ENCODE measurements at regions not wholly inside any gene's neighbourhood (a gene's known extent, or its start where the extent isn't known, plus 50 kb on each side); places are given as distances from the start of the nearest gene placed in this dataset.

DNA sequence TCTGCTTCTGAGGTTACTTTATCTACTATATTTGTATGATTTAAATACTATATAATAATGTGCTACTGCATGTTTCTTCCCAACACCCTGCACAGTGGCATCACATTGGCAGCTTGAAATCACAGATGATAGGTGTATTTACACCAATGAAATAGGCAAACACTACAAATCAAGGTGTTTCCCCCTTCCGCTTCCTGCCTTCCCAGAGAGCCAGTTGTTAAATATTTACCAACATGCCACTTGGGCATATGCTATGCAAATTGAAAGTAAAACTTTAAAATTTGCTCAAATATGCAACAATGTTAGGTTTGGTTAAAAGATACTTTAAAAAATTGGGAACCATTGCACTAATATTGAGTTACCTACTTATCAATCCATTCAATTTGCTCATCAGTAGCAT lies 58.2 kb upstream of the SMARCA2 start:
- CTCF ChIA-PET = no interaction called here
- POLR2A ChIA-PET = no interaction called here

DNA sequence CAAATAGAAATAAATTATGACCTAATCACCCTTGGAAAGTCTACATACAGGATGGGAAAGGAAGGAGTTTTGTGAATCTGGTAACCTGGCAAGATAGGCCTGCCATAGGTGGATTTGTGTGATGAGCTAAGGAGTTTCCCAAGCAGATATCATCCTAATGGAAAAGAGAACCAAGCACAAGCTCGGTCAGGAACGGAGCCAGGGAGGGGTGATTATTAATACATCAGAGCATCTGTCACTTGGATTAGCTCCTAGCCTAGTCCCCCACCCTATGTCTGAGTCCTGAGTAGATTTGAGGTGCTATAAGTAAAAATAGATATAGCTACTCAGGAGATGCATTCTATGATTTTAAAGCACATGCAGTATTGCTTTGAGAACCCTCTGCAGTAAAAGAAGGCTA lies 57.3 kb upstream of the SMARCA2 start:
- Histone ChIP-seq H3K9me3 (no peaks in the 10 kb centered on the region), H3K4me3 (no peak overlapping the region), H3K4me2 (no peak overlapping the region), H3K27ac (no peak overlapping the region), H3K4me1 (no peaks in the 10 kb centered on the region)
- 0% methylated on average over 2 of the region's 2 CpGs for WGBS (ENCODE audit: missing lambda C conversion rate)
- no peak for ATAC-seq
- ChIA-PET CTCF (no interaction called here), POLR2A (no interaction called here)
- FAIRE-seq = no peak
- TF ChIP-seq TP53 (CRISPR knock-in tag; IDR thresholded peaks at IDR 0.05) (no peak), TFCP2L1 (CRISPR knock-in tag; IDR thresholded peaks at IDR 0.05) (no peak), MYC (IDR thresholded peaks at IDR 0.05; ENCODE audit: borderline replicate concordance, low read length) (no peak), JUN (IDR thresholded peaks at IDR 0.05) (no peak), EP300 (IDR thresholded peaks at IDR 0.05) (no peak), EHMT2 (IDR thresholded peaks at IDR 0.05; ENCODE audit: low read depth) (no peak), HOXA7 (CRISPR knock-in tag; IDR thresholded peaks at IDR 0.05) (no peak), MAFK (IDR thresholded peaks at IDR 0.05; ENCODE audit: partially characterized antibody) (no peak)
- TF ChIP-seq, protein P1, sequence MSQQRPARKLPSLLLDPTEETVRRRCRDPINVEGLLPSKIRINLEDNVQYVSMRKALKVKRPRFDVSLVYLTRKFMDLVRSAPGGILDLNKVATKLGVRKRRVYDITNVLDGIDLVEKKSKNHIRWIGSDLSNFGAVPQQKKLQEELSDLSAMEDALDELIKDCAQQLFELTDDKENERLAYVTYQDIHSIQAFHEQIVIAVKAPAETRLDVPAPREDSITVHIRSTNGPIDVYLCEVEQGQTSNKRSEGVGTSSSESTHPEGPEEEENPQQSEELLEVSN (IDR thresholded peaks at IDR 0.05; ENCODE audit: borderline replicate concordance, low read depth) = no peak
- TF ChIP-seq, protein P2, sequence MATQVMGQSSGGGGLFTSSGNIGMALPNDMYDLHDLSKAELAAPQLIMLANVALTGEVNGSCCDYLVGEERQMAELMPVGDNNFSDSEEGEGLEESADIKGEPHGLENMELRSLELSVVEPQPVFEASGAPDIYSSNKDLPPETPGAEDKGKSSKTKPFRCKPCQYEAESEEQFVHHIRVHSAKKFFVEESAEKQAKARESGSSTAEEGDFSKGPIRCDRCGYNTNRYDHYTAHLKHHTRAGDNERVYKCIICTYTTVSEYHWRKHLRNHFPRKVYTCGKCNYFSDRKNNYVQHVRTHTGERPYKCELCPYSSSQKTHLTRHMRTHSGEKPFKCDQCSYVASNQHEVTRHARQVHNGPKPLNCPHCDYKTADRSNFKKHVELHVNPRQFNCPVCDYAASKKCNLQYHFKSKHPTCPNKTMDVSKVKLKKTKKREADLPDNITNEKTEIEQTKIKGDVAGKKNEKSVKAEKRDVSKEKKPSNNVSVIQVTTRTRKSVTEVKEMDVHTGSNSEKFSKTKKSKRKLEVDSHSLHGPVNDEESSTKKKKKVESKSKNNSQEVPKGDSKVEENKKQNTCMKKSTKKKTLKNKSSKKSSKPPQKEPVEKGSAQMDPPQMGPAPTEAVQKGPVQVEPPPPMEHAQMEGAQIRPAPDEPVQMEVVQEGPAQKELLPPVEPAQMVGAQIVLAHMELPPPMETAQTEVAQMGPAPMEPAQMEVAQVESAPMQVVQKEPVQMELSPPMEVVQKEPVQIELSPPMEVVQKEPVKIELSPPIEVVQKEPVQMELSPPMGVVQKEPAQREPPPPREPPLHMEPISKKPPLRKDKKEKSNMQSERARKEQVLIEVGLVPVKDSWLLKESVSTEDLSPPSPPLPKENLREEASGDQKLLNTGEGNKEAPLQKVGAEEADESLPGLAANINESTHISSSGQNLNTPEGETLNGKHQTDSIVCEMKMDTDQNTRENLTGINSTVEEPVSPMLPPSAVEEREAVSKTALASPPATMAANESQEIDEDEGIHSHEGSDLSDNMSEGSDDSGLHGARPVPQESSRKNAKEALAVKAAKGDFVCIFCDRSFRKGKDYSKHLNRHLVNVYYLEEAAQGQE (IDR thresholded peaks at IDR 0.05) = no peak
- no peak for DNase-seq (ENCODE audit: low read depth in 1 of 2, low spot score in 1 of 2)

More for the DNA sequence above, 58.2 kb upstream of the SMARCA2 start:
- TF ChIP-seq ZFP36 (IDR thresholded peaks at IDR 0.05; ENCODE audit: borderline replicate concordance, partially characterized antibody) (no peak), NFE2L2 (conservative IDR thresholded peaks at IDR 0.05; ENCODE audit: low read length) (no peak)
- H3K4me1 ChIP-seq = no peaks in the 10 kb centered on the region
- H3K27ac ChIP-seq = no peak overlapping the region
- ATAC-seq (no peak), FAIRE-seq (no peak), DNase-seq (ENCODE audit: low read depth in 1 of 2, low spot score in 1 of 2) (no peak)
- no peak overlapping the region for H3K4me3 ChIP-seq
- no peaks in the 10 kb centered on the region for H3K9me3 ChIP-seq
- 68% methylated on average over 1 of the region's 1 CpG for WGBS (ENCODE audit: missing lambda C conversion rate)
- no peak overlapping the region for H3K4me2 ChIP-seq

DNA sequence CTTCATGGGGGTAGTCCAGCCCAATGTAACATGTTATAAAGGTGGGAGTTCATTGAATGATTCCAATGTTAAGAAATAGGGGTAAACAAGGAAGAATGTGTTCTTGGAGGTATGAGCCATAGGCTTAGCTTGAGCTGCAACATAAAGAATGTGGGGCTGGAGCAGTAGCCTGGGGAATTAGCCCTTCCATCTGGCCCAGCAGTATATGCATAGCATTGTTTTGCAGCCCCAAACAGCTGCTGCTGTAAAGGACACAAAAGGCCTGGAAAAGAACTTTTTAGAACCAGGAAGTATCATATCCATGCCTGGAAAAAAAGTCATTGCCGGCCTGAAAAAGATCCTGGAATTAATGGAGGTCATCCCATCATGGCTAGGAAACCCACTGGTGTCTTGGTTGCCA lies 55.8 kb upstream of the SMARCA2 start:
- ATAC-seq (no peak), DNase-seq (ENCODE audit: low read depth in 1 of 2, low spot score in 1 of 2) (no peak), FAIRE-seq (no peak)
- Histone ChIP-seq H3K4me1 (no peaks in the 10 kb centered on the region), H3K9me3 (no peaks in the 10 kb centered on the region), H3K27ac (no peak overlapping the region), H3K4me3 (no peak overlapping the region), H3K4me2 (no peak overlapping the region)
- TF ChIP-seq HOXB5 (CRISPR knock-in tag; IDR thresholded peaks at IDR 0.05) (no peak), PHF8 (IDR thresholded peaks at IDR 0.05; ENCODE audit: borderline replicate concordance, low read depth) (no peak), CEBPB (IDR thresholded peaks at IDR 0.05) (no peak), MAZ (IDR thresholded peaks at IDR 0.05; ENCODE audit: borderline replicate concordance, low read depth, low read length) (no peak), EHF (CRISPR knock-in tag; IDR thresholded peaks at IDR 0.05) (no peak), HOXA7 (CRISPR knock-in tag; IDR thresholded peaks at IDR 0.05) (no peak), ZC3H11A (IDR thresholded peaks at IDR 0.05) (no peak)
- TF ChIP-seq, protein P3, sequence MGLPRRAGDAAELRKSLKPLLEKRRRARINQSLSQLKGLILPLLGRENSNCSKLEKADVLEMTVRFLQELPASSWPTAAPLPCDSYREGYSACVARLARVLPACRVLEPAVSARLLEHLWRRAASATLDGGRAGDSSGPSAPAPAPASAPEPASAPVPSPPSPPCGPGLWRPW (IDR thresholded peaks at IDR 0.05) = no peak
- TF ChIP-seq, protein P4, sequence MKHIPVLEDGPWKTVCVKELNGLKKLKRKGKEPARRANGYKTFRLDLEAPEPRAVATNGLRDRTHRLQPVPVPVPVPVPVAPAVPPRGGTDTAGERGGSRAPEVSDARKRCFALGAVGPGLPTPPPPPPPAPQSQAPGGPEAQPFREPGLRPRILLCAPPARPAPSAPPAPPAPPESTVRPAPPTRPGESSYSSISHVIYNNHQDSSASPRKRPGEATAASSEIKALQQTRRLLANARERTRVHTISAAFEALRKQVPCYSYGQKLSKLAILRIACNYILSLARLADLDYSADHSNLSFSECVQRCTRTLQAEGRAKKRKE (CRISPR knock-in tag; IDR thresholded peaks at IDR 0.05; ENCODE audit: low read depth) = no peak
- ChIA-PET POLR2A (no interaction called here), CTCF (no interaction called here)
- WGBS (ENCODE audit: missing lambda C conversion rate) = 0% methylated on average over 1 of the region's 1 CpG

Measured in A549 (cell line).